HG03342 (cell line): ENCODE measurements at regions not wholly inside any gene's neighbourhood (a gene's known extent, or its start where the extent isn't known, plus 50 kb on each side); places are given as distances from the start of the nearest gene placed in this dataset.

Experiments
- ATAC-seq: cut with Tn5 transposase; IDR thresholded peaks from one replicate; pipeline ENCODE4 v1.9.1; 2021; ENCODE audit warnings: mild to moderate bottlenecking, moderate library complexity; ENCODE audit not compliant: unreplicated experiment

DNA sequence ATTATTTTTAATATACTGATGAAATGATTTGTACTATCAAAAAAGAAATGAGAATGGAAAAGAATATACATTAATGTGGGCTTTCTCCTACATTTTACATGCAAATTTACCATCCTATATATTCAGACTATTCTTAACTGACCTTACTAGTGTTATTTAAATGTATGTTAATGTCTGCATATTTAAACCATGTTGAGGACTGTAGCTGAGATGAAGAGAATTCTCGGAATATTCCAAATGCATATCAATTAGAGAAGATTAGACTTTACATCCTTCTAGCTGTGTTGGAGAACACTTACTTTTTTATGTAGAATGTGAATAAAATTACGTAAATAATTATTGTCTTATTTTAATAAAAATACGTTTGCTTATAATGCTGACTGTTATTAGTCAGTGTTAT lies 990.1 kb upstream of the LRFN5 start:
- ATAC-seq: no peak

DNA sequence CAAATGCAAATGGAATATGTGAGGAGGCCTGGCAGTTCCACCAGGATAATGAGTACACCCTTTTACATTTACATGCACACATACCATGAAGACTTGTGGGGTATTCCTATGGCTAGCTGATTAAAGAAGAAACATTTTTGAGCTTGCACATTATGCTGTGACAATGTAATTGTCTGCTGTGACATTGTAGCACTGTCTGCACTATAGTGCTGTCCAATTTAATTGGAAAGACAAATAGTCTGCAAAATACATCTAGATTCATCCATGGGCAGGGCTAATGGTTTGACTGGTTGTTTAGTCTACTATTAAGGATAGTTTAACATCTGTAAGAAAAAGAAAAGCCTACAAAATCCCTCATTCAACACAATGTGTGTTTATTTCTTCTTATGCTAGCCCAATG lies 1005.6 kb upstream of the LRFN5 start:
- no peak for ATAC-seq

- ATAC-seq: no peak
These were observed 1007.0 kb upstream of the LRFN5 start for GRCh38 chr14:40599725-40600124.

DNA sequence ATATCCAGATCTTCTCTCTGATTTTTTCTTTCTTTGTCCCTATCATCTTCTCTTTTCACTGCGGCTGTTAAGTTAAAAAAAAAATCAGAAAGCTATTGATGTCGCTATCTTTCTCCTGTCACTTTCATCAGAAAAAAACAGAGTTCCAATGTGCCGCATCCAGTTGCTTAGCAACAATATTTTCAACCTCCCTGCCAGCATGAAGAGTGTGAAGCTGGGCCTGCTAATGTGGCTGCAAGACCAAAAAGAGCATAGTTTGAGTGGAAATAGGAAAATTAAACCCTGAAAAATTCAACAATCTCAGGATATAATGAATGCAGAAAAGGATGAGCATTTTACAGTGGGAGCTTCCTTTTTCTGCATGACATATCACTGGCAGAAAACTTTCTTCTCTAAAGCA lies 1025.4 kb upstream of the LRFN5 start:
- no peak for ATAC-seq

DNA sequence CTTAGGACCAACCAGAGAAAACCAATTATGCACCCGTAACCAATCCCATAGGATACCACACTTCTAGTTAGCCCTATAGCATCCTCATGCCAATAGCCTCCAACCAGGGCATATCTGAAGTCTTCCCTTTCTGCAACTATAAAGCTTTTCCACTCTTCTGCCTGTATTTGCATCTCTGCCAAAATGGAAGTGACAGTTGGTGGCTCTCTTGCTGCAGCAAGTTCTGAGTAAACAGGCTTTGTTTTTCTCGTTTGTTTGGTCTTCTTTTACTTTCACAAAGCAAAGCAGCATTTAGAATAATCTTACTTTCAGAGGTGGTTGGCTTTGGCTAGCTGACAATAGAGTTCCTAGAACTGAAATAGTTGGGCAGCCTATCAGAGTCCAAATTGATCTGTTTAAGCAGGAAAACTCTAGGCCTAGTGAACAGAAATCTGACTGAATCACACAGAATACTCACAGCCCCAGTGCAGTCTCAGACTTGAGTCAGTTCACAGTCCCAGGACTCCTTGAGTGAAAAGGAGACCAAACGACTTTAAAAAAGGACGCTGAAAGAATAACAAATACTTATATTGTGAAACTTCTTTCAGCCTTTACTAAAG lies 1029.7 kb upstream of the LRFN5 start:
- ATAC-seq: no peak

DNA sequence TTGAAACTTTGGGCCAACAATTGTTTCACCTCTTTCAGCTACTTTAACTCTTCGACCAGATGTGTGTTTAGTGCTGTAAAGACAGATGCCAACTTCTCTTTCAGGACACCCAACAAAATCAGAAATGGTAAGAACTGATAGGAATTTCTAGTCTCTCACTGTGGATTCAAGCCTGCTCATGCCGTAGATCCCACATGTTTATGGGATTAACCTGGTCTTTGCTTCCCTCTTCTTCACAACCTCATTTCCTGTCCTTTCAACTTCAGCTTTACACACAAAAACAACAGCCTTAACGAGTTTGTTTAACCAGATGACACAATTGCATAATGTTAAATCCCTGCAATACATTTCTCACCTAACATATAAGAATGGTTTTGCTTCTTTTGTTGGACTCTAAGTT lies 1031.9 kb upstream of the LRFN5 start:
- ATAC-seq: no peak

DNA sequence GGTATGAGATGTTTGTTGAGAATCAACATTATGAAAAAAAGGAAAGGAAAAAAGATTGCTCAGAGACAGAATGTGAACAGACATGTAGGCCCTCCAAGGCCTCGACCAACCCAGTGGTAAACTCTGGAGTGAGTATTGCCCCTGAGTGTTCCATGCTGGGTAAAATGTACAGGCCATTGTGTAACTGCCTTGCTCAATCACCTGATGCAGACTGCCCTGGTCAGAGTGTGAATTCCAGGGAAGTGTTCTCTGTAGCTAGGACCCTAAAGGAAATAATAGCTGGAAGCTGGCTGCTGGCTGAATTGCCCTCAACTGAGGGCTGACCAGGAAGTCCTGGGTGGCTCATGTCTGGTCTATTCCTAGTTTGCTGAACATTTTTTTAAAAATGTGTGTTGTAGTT lies 1081.4 kb upstream of the LRFN5 start:
- no peak for ATAC-seq

DNA sequence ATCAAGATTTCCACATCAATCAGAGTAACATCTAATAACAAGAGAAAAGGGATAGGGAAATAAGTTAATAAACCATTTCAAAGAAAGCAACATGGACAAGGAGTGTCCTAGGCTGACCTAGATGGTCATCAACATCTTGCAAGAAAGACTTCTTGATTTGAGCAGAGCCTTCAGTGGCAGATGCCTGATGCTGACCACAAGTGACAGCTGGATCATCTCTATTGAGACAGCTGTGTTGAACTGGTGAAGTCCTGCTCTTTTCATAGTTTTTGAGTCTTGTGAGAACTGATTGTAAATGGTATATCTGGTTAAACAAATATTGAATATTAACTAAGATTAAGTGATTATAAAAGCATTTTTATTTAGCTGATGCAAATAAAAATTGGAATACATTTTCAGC lies 1083.6 kb upstream of the LRFN5 start:
- no peak for ATAC-seq

GRCh38 chr14:40494483-40494882 lies 1062.2 kb upstream of the FBXO33 start:
- ATAC-seq: no peak

DNA sequence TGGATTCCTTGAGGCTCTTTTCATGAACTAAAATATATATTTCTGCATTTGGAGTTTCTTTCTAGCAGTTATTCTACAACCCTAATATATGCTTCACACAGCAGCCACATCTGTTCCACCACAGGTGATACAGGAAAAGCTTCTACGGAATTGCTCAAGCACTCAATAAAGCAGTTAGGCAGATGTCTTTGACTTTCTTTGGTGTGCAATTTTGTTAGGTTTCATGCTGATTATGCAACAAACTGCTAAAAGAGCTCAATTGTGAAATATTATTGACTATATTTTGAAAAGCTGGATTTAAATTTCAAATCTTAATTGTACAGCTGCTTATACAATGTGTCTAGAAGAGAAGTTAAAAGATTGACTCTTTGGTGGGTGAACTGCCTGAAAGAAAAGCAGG lies 1055.6 kb upstream of the FBXO33 start:
- ATAC-seq: no peak

DNA sequence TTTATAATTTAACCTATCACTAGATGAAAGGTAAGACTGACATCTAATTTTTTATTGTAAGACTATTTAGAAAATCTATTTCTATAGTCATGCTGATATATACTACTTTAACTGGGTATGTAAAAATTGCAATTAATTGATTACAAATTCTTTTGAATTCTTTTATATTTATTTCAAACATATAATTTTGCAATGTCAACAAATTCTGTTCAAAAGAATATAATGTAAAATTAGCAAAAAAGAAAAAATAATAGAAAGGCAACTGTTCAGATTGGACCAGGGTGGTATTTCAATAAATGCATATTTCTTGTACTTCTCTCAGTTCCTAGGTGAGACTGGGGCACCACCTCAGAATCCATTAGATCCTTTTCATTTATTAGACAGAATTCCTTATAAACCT lies 1053.5 kb upstream of the FBXO33 start:
- ATAC-seq: no peak

GRCh38 chr14:40476005-40476404 lies 1043.8 kb upstream of the FBXO33 start:
- no peak for ATAC-seq

- no peak for ATAC-seq
These were observed 1035.7 kb upstream of the FBXO33 start for GRCh38 chr14:40467969-40468368.

DNA sequence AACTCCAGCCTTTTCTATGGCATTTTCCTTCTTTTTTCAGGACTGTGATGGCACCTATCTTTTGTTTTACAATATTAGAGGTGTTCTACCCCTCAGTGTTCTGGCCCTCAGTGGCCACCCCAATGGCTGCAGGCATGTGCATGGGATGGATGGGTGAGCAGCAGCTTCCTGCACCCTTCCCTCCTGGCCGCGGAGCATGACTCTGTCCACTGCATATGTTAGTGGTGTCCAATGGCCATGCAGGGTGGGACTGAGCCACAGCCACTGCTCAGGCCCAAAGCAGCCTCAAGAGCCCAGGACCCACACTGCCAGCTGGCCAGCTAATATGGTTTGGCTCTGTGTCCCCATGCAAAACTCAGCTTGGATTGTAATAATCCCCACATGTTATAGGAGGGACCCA lies 1032.3 kb upstream of the FBXO33 start:
- no peak for ATAC-seq

- ATAC-seq: no peak
These were observed 1031.7 kb upstream of the FBXO33 start for GRCh38 chr14:40463886-40464285.

GRCh38 chr14:40452674-40453073 lies 1020.4 kb upstream of the FBXO33 start:
- ATAC-seq: no peak

GRCh38 chr14:40447017-40447416 lies 1014.8 kb upstream of the FBXO33 start:
- ATAC-seq: no peak

- no peak for ATAC-seq
These were observed 1012.8 kb upstream of the FBXO33 start for GRCh38 chr14:40445020-40445419.

- no peak for ATAC-seq
These were observed 1004.3 kb upstream of the FBXO33 start for GRCh38 chr14:40436551-40436950.

- no peak for ATAC-seq
These were observed 985.7 kb upstream of the FBXO33 start for GRCh38 chr14:40417777-40418401.

GRCh38 chr14:40416565-40416964 lies 984.3 kb upstream of the FBXO33 start:
- no peak for ATAC-seq

DNA sequence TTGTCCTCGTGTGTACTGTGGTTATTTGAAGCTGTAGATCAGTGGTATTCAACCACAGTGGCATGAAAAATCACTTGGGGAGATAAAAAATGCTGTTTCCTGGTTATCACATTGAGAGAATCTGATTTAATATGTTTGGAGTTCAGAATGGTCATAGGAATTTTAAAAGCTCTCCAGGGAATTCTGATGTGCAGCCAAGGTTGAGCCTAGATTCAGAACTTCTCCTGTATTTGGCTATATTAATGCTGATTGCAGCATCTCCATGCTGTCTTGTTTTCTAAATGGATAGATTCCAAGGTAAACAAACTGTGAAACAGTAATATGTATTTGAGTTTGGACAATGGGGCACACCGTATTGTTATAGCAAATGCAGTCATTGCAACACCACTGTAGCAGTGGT lies 982.2 kb upstream of the FBXO33 start:
- no peak for ATAC-seq

DNA sequence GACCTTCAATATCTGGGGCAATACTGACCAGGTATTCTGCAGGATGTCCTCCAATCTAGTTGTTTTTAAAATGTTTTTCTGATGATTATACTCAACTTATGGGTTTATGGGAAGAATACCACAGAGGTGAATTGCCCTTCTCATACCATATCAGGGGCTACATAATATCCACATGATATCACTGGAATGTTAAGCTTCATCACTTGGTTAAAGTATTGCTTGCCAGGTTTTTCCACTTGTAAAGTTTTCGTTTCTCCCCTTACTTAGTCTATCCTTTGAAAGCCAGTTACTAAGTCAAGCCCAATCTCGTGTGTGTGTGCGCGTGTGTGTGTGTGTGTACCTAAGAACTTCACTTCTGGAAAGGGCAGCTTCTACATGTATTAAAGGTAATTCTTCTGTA lies 980.9 kb upstream of the FBXO33 start:
- ATAC-seq: no peak
